Right lobe of liver (tissue), 6 donors: ENCODE measurements at regions not wholly inside any gene's neighbourhood (a gene's known extent, or its start where the extent isn't known, plus 50 kb on each side); places are given as distances from the start of the nearest gene placed in this dataset.

Experiments
- ATAC-seq, 4 donors: fragments of 200-7000 bp; cut with Tn5 transposase; one replicate each; pipeline ENCODE4 v1.9.1; 2020; ENCODE audit warnings: mild to moderate bottlenecking in 4 of 4, moderate library complexity in 4 of 4
- DNase-seq, 3 donors: peaks; one replicate each; pipeline ENCODE4 v3.0.0-alpha.2; 2020
- H3K27ac ChIP-seq, 3 donors: fragments of 200-600 bp; one replicate each; pipeline ENCODE4 v1.8.0; 2022
- H3K27me3 ChIP-seq, 2 donors: fragments of 200-600 bp; one replicate each; pipeline ENCODE4 v1.8.0; 2022
- H3K36me3 ChIP-seq, 4 donors: fragments of 200-600 bp; sonication (generic) in 1 of 4; one replicate each; pipeline versions ENCODE4 v1.5.1 to v1.8.0; 2017 to 2022; ENCODE audit warnings: control low read depth in 1 of 4
- H3K4me1 ChIP-seq, 4 donors: fragments of 200-600 bp; sonication (generic) in 1 of 4; one replicate each; pipeline versions ENCODE4 v1.5.1 to v1.8.0; 2017 to 2022; ENCODE audit warnings: control low read depth in 1 of 4
- H3K4me3 ChIP-seq, 3 donors: fragments of 200-600 bp; one replicate each; pipeline ENCODE4 v1.8.0; 2022
- H3K9me3 ChIP-seq, 4 donors: fragments of 200-600 bp; sonication (generic) in 1 of 4; one replicate each; pipeline versions ENCODE4 v1.5.1 to v1.8.0; 2017 to 2022; ENCODE audit warnings: control low read depth in 1 of 4
- CTCF ChIP-seq, 4 donors: fragments of 200-600 bp in 3 of 4; fragments of 450-650 bp in 1 of 4; IDR thresholded peaks; one replicate each; pipeline versions ENCODE4 v1.5.1 to v1.8.0; 2016 to 2022; ENCODE audit warnings: antibody characterized with exemption in 4 of 4, mild to moderate bottlenecking in 2 of 4
- POLR2A ChIP-seq: fragments of 450-650 bp; IDR thresholded peaks from one replicate; pipeline ENCODE4 v1.6.1; 2017; ENCODE audit warnings: antibody characterized with exemption, mild to moderate bottlenecking
- WGBS: methylation state at CpG from one replicate; pipeline ENCODE4 v1.1.6; 2018; ENCODE audit warnings: low coverage, low lambda C conversion rate; ENCODE audit not compliant: insufficient coverage; ENCODE audit errors: missing lambda C conversion rate; 5-methylcytosine and 5-hydroxymethylcytosine counted together
- intact Hi-C, 2 donors: fragments of 100-400 bp; cut with DNase I; formaldehyde crosslinking; loops; one replicate each; pipeline versions ENCODE4 v1.11.2 to v1.14.1; 2022
- donor health status: DM: no; HTN: yes; CAD: no.
- donor health status: DM: no; HTN: no; CAD: no.
- donor health status: DM: no; HTN: no; CAD: no.
- donor health status: DM: no; HTN: yes; CAD: no.
- donor health status: DM: no; HTN: yes; CAD: no.

GRCh38 chr15:38678281-38678680, 113.7 kb upstream of the RASGRP1 start:
- no peak for DNase-seq
- H3K4me3 ChIP-seq: no peak overlapping the region
- no peak for TF ChIP-seq POLR2A
- no peak for TF ChIP-seq CTCF (IDR thresholded peaks at IDR 0.05)
- no peaks in the 10 kb centered on the region for H3K4me1 ChIP-seq
- WGBS: 87% methylated on average over 2 of the region's 2 CpGs
- no peaks in the 10 kb centered on the region for H3K27me3 ChIP-seq
- intact Hi-C loops: loop anchor here in 1 of 2 donors (10.0 kb wide), 1 partner anchor 233 kb away; no protein-coding TSS in a partner anchor
- no peaks in the 10 kb centered on the region for H3K36me3 ChIP-seq
- no peaks in the 10 kb centered on the region for H3K9me3 ChIP-seq
- no peak overlapping the region for H3K27ac ChIP-seq
- ATAC-seq: no peak

GRCh38 chr15:38680775-38681174, 116.2 kb upstream of the RASGRP1 start:
- no peak for TF ChIP-seq CTCF (IDR thresholded peaks at IDR 0.05)
- TF ChIP-seq POLR2A: no peak
- 64% methylated on average over 5 of the region's 5 CpGs for WGBS
- intact Hi-C loops: loop anchor here in 1 of 2 donors (10.0 kb wide), 1 partner anchor 116 kb away; the partner anchor contains the start of gene RASGRP1
- DNase-seq (no peak), ATAC-seq (no peak)
- no peaks in the 10 kb centered on the region for H3K4me1 ChIP-seq
- H3K9me3 ChIP-seq: no peaks in the 10 kb centered on the region
- no peaks in the 10 kb centered on the region for H3K27me3 ChIP-seq
- H3K27ac ChIP-seq: no peak overlapping the region
- no peak overlapping the region for H3K4me3 ChIP-seq
- H3K36me3 ChIP-seq: no peaks in the 10 kb centered on the region

- Histone ChIP-seq H3K4me3 (no peak overlapping the region), H3K27ac (no peak overlapping the region), H3K4me1 (no peaks in the 10 kb centered on the region), H3K27me3 (no peaks in the 10 kb centered on the region), H3K36me3 (no peaks in the 10 kb centered on the region), H3K9me3 (no peaks in the 10 kb centered on the region)
- intact Hi-C loops: loop anchor here in 1 of 2 donors (10.0 kb wide), 1 partner anchor 118 kb away; the partner anchor contains the start of gene RASGRP1
- ATAC-seq (no peak), DNase-seq (no peak)
- no peak for TF ChIP-seq CTCF (IDR thresholded peaks at IDR 0.05)
- TF ChIP-seq POLR2A: no peak
- WGBS: 43% methylated on average over 3 of the region's 3 CpGs
These were observed 117.7 kb upstream of the RASGRP1 start for GRCh38 chr15:38682363-38682762.

- H3K27me3 ChIP-seq: no peaks in the 10 kb centered on the region
- no peak overlapping the region for H3K27ac ChIP-seq
- no peaks in the 10 kb centered on the region for H3K4me1 ChIP-seq
- H3K4me3 ChIP-seq: no peak overlapping the region
- no peaks in the 10 kb centered on the region for H3K36me3 ChIP-seq
- DNase-seq (no peak), ATAC-seq (no peak)
- H3K9me3 ChIP-seq: no peaks in the 10 kb centered on the region
- intact Hi-C loops: loop anchor here in 1 of 2 donors (10.0 kb wide), 1 partner anchor 118 kb away; the partner anchor contains the start of gene RASGRP1
- no peak for TF ChIP-seq POLR2A
- TF ChIP-seq CTCF (IDR thresholded peaks at IDR 0.05): no peak
- 24% methylated on average over 2 of the region's 2 CpGs for WGBS
These were observed 118.2 kb upstream of the RASGRP1 start for GRCh38 chr15:38682861-38683260.
